B cell (primary cell): ENCODE measurements at regions not wholly inside any gene's neighbourhood (a gene's known extent, or its start where the extent isn't known, plus 50 kb on each side); places are given as distances from the start of the nearest gene placed in this dataset.

Source experiments
- CTCF ChIP-seq: fragments of 200-600 bp; IDR thresholded peaks from one replicate; pipeline ENCODE4 v1.8.0; 2022; ENCODE audit warnings: antibody characterized with exemption, mild to moderate bottlenecking
- EZH2 ChIP-seq: IDR thresholded peaks from 2 replicates; pipeline ENCODE4 v1.6.1; 2012; ENCODE audit warnings: borderline replicate concordance, low read depth, mild to moderate bottlenecking, moderate library complexity, low read length; ENCODE audit not compliant: insufficient read depth, poor library complexity, severe bottlenecking

GRCh38 chr20:24863356-24863755 lies 85.7 kb upstream of the CST7 start:
- TF ChIP-seq CTCF = no peak
- TF ChIP-seq EZH2 = no peak
